B cell (primary cell): ENCODE measurements at regions not wholly inside any gene's neighbourhood (a gene's known extent, or its start where the extent isn't known, plus 50 kb on each side); places are given as distances from the start of the nearest gene placed in this dataset.

Source experiments
- ATAC-seq: fragments of 200-7000 bp; cut with Tn5 transposase; one replicate; pipeline ENCODE4 v1.10.0; 2021; ENCODE audit warnings: low read depth, mild to moderate bottlenecking, moderate number of reproducible peaks, moderate library complexity
- CTCF ChIA-PET: fragments of 350-600 bp; sonication (Branson Sonifier 250); formaldehyde crosslinking; loops from one replicate; lab custom pipeline; 2021; ENCODE audit warnings: antibody characterized with exemption, inconsistent platforms; lab: Charles Lee
- POLR2A ChIA-PET: fragments of 350-600 bp; sonication (Branson Sonifier 250); formaldehyde crosslinking; loops from one replicate; lab custom pipeline; 2021; ENCODE audit warnings: antibody characterized with exemption; lab: Charles Lee
- DNase-seq: peaks from one replicate; pipeline ENCODE4 v3.0.0; 2013
- H2AFZ ChIP-seq: 2 replicates; pipeline ENCODE4 v1.6.1; 2012; ENCODE audit warnings: mild to moderate bottlenecking, low read depth, low read length; ENCODE audit not compliant: insufficient read depth, poor library complexity, severe bottlenecking
- H3K27ac ChIP-seq, 2 donors: 1 replicate in 1 of 2; 2 replicates in 1 of 2; pipeline ENCODE4 v1.5.1; 2012 to 2013; ENCODE audit warnings: low read length in 2 of 2, mild to moderate bottlenecking in 2 of 2, moderate library complexity in 1 of 2
- H3K27me3 ChIP-seq, 4 experiments: fragments of 200-600 bp in 1 of 4; sonication (generic) in 1 of 4; replicated peaks in 1 of 4; 1 replicate in 2 of 4; 2 replicates in 2 of 4; pipeline versions ENCODE4 v1.6.1 to v1.7.0; 2013 to 2016; ENCODE audit warnings: low read length in 3 of 4, mild to moderate bottlenecking in 2 of 4, mixed read lengths in 1 of 4, moderate library complexity in 1 of 4; ENCODE audit not compliant: insufficient read depth in 4 of 4, control insufficient read depth in 3 of 4; ENCODE audit errors: control extremely low read depth in 1 of 4
- H3K36me3 ChIP-seq, 2 experiments: replicated peaks in 1 of 2; 1 replicate in 1 of 2; 2 replicates in 1 of 2; pipeline versions ENCODE4 v1.6.1 to v1.7.1; 2013; ENCODE audit warnings: low read length in 1 of 2; ENCODE audit not compliant: insufficient read depth in 2 of 2, control insufficient read depth in 1 of 2; ENCODE audit errors: control extremely low read depth in 1 of 2, extremely low read depth in 1 of 2
- H3K4me1 ChIP-seq, 2 donors: fragments of 200-600 bp in 1 of 2; sonication (generic) in 1 of 2; 1 replicate in 1 of 2; 2 replicates in 1 of 2; pipeline versions ENCODE4 v1.5.1 to v1.6.1; 2013 to 2017; ENCODE audit warnings: low read length in 2 of 2; ENCODE audit not compliant: control insufficient read depth in 2 of 2, insufficient read depth in 2 of 2
- H3K4me2 ChIP-seq: replicated peaks from 2 replicates; pipeline ENCODE3; 2012; ENCODE audit warnings: mild to moderate bottlenecking, low read depth, low read length; ENCODE audit not compliant: poor library complexity, severe bottlenecking
- H3K4me3 ChIP-seq, 5 experiments: fragments of 200-600 bp in 1 of 5; sonication (generic) in 1 of 5; 1 replicate in 3 of 5; 2 replicates in 2 of 5; pipeline versions ENCODE4 v1.5.1 to v1.7.0; 2011 to 2016; ENCODE audit warnings: low read length in 4 of 5, mild to moderate bottlenecking in 4 of 5, low read depth in 2 of 5, control low read depth in 1 of 5, moderate library complexity in 1 of 5; ENCODE audit not compliant: insufficient read depth in 1 of 5; ENCODE audit errors: control extremely low read depth in 1 of 5, extremely low read depth in 1 of 5
- H3K79me2 ChIP-seq: fragments of 200-600 bp; sonication (generic); one replicate; pipeline ENCODE4 v1.6.0; 2016; ENCODE audit warnings: low read length; ENCODE audit not compliant: control insufficient read depth, insufficient read depth
- H3K9ac ChIP-seq: fragments of 200-600 bp; sonication (generic); 2 replicates; pipeline ENCODE4 v1.6.1; 2017; ENCODE audit warnings: mild to moderate bottlenecking, low read length, moderate library complexity
- H3K9me3 ChIP-seq, 3 donors: one replicate each; pipeline versions ENCODE4 v1.6.1 to v1.7.1; 2013; ENCODE audit warnings: low read length in 2 of 3; ENCODE audit not compliant: control insufficient read depth in 2 of 3, insufficient read depth in 1 of 3; ENCODE audit errors: control extremely low read depth in 1 of 3
- H4K20me1 ChIP-seq: 2 replicates; pipeline ENCODE4 v1.6.0; 2012; ENCODE audit warnings: mild to moderate bottlenecking, low read length; ENCODE audit not compliant: insufficient read depth, control insufficient read depth, poor library complexity, severe bottlenecking
- H3K27ac Mint-ChIP-seq: one replicate; pipeline ENCODE4 v1.8.0; 2021; ENCODE audit warnings: mixed read lengths
- H3K27me3 Mint-ChIP-seq: one replicate; pipeline ENCODE4 v1.8.0; 2021; ENCODE audit warnings: mixed read lengths
- H3K4me1 Mint-ChIP-seq: one replicate; pipeline ENCODE4 v1.8.0; 2021; ENCODE audit warnings: mixed read lengths
- H3K4me3 Mint-ChIP-seq: one replicate; pipeline ENCODE4 v1.8.0; 2021; ENCODE audit warnings: mixed read lengths
- H3K9me3 Mint-ChIP-seq: one replicate; pipeline ENCODE4 v1.8.0; 2022; ENCODE audit warnings: mixed read lengths; ENCODE audit not compliant: insufficient read depth
- EZH2 ChIP-seq: IDR thresholded peaks from 2 replicates; pipeline ENCODE4 v1.6.1; 2012; ENCODE audit warnings: borderline replicate concordance, low read depth, mild to moderate bottlenecking, moderate library complexity, low read length; ENCODE audit not compliant: insufficient read depth, poor library complexity, severe bottlenecking
- WGBS: methylation state at CpG from one replicate; pipeline ENCODE4 v1.1.5; 2013; ENCODE audit warnings: missing lambda C conversion rate; ENCODE audit not compliant: insufficient coverage; 5-methylcytosine and 5-hydroxymethylcytosine counted together
- intact Hi-C: fragments of 100-400 bp; cut with micrococcal nuclease; formaldehyde crosslinking; loops from one replicate; pipeline ENCODE4 v1.10.0; 2022
- TF ChIP-seq, protein P1 (sequence below): fragments of 200-600 bp; IDR thresholded peaks from one replicate; pipeline ENCODE4 v1.8.0; 2022; ENCODE audit warnings: antibody characterized with exemption, mild to moderate bottlenecking

DNA sequence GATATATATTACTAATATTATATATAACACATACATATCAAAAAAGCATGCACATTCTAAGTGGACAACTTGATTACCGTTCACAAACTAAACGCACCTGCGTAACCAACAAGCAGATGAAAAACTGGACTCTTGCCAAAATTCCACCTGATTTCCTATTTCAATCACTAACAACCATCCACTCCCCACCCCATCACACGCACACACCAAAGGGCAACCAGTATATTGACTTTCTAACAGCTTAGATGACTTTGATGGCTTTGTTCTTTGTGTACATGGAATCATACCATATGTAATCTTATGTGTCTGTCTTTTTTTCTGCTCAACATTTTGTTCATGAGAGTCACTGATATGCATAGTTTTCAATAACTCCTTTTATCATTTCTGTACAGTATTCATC is 496.8 kb upstream of the ARRDC4 start:
- Histone ChIP-seq H3K79me2 (no peaks in the 10 kb centered on the region), H2AFZ (no peak overlapping the region), H3K9ac (no peak overlapping the region), H3K27me3 (no peaks in the 10 kb centered on the region), H4K20me1 (no peaks in the 10 kb centered on the region), H3K4me1 (no peaks in the 10 kb centered on the region), H3K9me3 (no peaks in the 10 kb centered on the region), H3K27ac (no peak overlapping the region), H3K36me3 (no peaks in the 10 kb centered on the region), H3K4me3 (no peak overlapping the region), H3K4me2 (no peak overlapping the region)
- no peaks in the 10 kb centered on the region for H3K4me1 Mint-ChIP-seq
- ATAC-seq (no peak), DNase-seq (no peak)
- intact Hi-C loops, result no loop called here
- no peak overlapping the region for H3K4me3 Mint-ChIP-seq
- no peaks in the 10 kb centered on the region for H3K27me3 Mint-ChIP-seq
- H3K27ac Mint-ChIP-seq, result no peak overlapping the region
- POLR2A ChIA-PET, result no interaction called here
- TF ChIP-seq, protein P1, sequence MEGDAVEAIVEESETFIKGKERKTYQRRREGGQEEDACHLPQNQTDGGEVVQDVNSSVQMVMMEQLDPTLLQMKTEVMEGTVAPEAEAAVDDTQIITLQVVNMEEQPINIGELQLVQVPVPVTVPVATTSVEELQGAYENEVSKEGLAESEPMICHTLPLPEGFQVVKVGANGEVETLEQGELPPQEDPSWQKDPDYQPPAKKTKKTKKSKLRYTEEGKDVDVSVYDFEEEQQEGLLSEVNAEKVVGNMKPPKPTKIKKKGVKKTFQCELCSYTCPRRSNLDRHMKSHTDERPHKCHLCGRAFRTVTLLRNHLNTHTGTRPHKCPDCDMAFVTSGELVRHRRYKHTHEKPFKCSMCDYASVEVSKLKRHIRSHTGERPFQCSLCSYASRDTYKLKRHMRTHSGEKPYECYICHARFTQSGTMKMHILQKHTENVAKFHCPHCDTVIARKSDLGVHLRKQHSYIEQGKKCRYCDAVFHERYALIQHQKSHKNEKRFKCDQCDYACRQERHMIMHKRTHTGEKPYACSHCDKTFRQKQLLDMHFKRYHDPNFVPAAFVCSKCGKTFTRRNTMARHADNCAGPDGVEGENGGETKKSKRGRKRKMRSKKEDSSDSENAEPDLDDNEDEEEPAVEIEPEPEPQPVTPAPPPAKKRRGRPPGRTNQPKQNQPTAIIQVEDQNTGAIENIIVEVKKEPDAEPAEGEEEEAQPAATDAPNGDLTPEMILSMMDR, result no peak
- TF ChIP-seq EZH2, result no peak
- 67% methylated on average over 3 of the region's 4 CpGs for WGBS
- CTCF ChIA-PET, result no interaction called here
- no peaks in the 10 kb centered on the region for H3K9me3 Mint-ChIP-seq

DNA sequence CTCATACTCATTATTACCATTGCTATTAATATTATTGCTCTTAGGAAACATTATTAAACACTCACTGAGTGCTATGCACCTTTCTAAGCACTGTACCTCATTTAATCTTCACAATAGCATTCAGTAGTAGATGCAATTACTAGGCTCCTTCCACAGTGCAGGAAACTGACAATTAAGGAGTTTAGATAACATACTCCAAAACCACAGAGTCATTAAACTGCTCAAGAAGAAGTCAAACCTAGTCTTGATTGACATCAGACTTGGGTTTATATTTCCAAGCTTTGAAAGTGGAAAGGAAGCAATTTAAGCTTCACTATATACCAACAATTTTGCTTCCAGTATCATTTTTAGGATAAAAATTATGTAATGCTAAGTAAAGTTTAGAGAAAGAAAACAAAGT is 490.1 kb upstream of the ARRDC4 start:
- DNase-seq (no peak), ATAC-seq (no peak)
- Histone ChIP-seq H3K4me3 (no peak overlapping the region), H3K9ac (no peak overlapping the region), H3K9me3 (no peaks in the 10 kb centered on the region), H3K4me1 (no peaks in the 10 kb centered on the region), H3K27me3 (no peaks in the 10 kb centered on the region), H3K36me3 (no peaks in the 10 kb centered on the region), H3K4me2 (no peak overlapping the region), H4K20me1 (no peaks in the 10 kb centered on the region), H3K79me2 (no peaks in the 10 kb centered on the region), H2AFZ (no peak overlapping the region), H3K27ac (no peak overlapping the region)
- H3K4me3 Mint-ChIP-seq, result no peak overlapping the region
- H3K27ac Mint-ChIP-seq, result no peak overlapping the region
- H3K9me3 Mint-ChIP-seq, result no peaks in the 10 kb centered on the region
- intact Hi-C loops, result no loop called here
- POLR2A ChIA-PET, result no interaction called here
- CTCF ChIA-PET, result no interaction called here
- H3K4me1 Mint-ChIP-seq, result no peaks in the 10 kb centered on the region
- no peaks in the 10 kb centered on the region for H3K27me3 Mint-ChIP-seq
- no peak for TF ChIP-seq EZH2
- TF ChIP-seq, protein P1, result no peak
